GM23248 (cell line): ENCODE measurements at regions not wholly inside any gene's neighbourhood (a gene's known extent, or its start where the extent isn't known, plus 50 kb on each side); places are given as distances from the start of the nearest gene placed in this dataset.

Source experiments
- DNase-seq: peaks from one replicate; pipeline ENCODE4 v3.0.0-alpha.2; 2015
- H2AFZ ChIP-seq: fragments of 200-600 bp; sonication (generic); 2 replicates; pipeline ENCODE4 v1.6.1; 2016; ENCODE audit warnings: antibody characterized with exemption
- H3F3A ChIP-seq: fragments of 200-600 bp; sonication (generic); 2 replicates; pipeline ENCODE4 v1.6.1; 2016; ENCODE audit warnings: mild to moderate bottlenecking, antibody characterized with exemption, mixed run types; ENCODE audit not compliant: insufficient read depth
- H3K27ac ChIP-seq: fragments of 200-600 bp; sonication (generic); 2 replicates; pipeline ENCODE4 v1.5.1; 2016; ENCODE audit warnings: mild to moderate bottlenecking
- H3K27me3 ChIP-seq: fragments of 200-600 bp; sonication (generic); replicated peaks from 2 replicates; pipeline ENCODE4 v1.6.1; 2016; ENCODE audit warnings: mild to moderate bottlenecking; ENCODE audit not compliant: insufficient read depth
- H3K36me3 ChIP-seq: fragments of 200-600 bp; sonication (generic); 2 replicates; pipeline ENCODE4 v1.6.1; 2016; ENCODE audit warnings: low read depth, mild to moderate bottlenecking
- H3K4me1 ChIP-seq: fragments of 200-600 bp; sonication (generic); 2 replicates; pipeline ENCODE4 v1.6.1; 2016; ENCODE audit warnings: mild to moderate bottlenecking; ENCODE audit not compliant: insufficient read depth
- H3K4me2 ChIP-seq: fragments of 200-600 bp; sonication (generic); one replicate; pipeline ENCODE4 v1.6.1; 2016; ENCODE audit warnings: mild to moderate bottlenecking; ENCODE audit not compliant: unreplicated experiment
- H3K4me3 ChIP-seq: fragments of 200-600 bp; sonication (generic); 2 replicates; pipeline ENCODE4 v1.5.1; 2016; ENCODE audit warnings: mild to moderate bottlenecking
- H3K79me2 ChIP-seq: fragments of 200-600 bp; sonication (generic); 2 replicates; pipeline ENCODE4 v1.6.1; 2016; ENCODE audit warnings: mild to moderate bottlenecking; ENCODE audit not compliant: insufficient read depth
- H3K9ac ChIP-seq: fragments of 200-600 bp; sonication (generic); 2 replicates; pipeline ENCODE4 v1.6.1; 2016; ENCODE audit warnings: mild to moderate bottlenecking
- H3K9me2 ChIP-seq: fragments of 200-600 bp; sonication (generic); 2 replicates; pipeline ENCODE4 v1.6.1; 2016; ENCODE audit warnings: mixed run types, mild to moderate bottlenecking, moderate library complexity; ENCODE audit not compliant: insufficient read depth
- H3K9me3 ChIP-seq: fragments of 200-600 bp; sonication (generic); one replicate; pipeline ENCODE4 v1.6.1; 2017; ENCODE audit warnings: low read depth
- H4K20me1 ChIP-seq: fragments of 200-600 bp; sonication (generic); 2 replicates; pipeline ENCODE4 v1.6.0; 2016; ENCODE audit not compliant: insufficient read depth
- EZH2 ChIP-seq: fragments of 200-600 bp; sonication (generic); IDR thresholded peaks from 2 replicates; pipeline ENCODE4 v1.6.1; 2018; ENCODE audit warnings: antibody characterized with exemption, mild to moderate bottlenecking; ENCODE audit not compliant: insufficient read depth, poor library complexity, severe bottlenecking
- EZH2phosphoT487 ChIP-seq: fragments of 200-600 bp; sonication (generic); IDR thresholded peaks from 2 replicates; pipeline ENCODE4 v1.6.1; 2018; ENCODE audit warnings: antibody characterized with exemption, moderate library complexity, mild to moderate bottlenecking, low read depth; ENCODE audit not compliant: insufficient read depth
- WGBS, 2 experiments: methylation state at CpG; one replicate each; pipeline ENCODE4 v1.1.6; 2015 to 2017; ENCODE audit warnings: low lambda C conversion rate in 2 of 2, low coverage in 1 of 2; ENCODE audit errors: missing lambda C conversion rate in 2 of 2; 5-methylcytosine and 5-hydroxymethylcytosine counted together
- in situ Hi-C: fragments of 300-500 bp; cut with MboI; formaldehyde crosslinking; loops from 2 replicates; pipeline ENCODE4 v1.15.0; 2020

DNA sequence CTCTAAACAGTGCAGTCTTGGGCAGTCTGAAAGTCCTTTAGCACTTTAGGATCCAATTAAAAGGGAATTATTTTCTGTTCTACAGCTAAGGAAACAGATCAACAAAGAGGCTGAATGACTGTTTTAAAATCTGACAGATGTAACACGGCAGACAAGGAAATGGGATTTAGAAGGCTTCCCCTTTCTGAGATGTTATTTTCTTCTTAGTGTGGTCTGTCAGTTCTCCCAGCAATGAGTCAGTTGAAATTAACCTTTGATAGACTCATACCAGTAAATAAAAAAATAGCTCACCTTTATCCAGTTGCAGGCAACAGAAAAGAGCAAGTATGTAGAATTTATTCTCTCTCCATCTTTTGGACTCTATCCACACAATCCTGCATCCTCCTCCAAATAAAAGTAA is 98.1 kb downstream of the NEDD1 start:
- H3K9me3 ChIP-seq, result no peaks in the 10 kb centered on the region
- H3F3A ChIP-seq, result no peaks in the 10 kb centered on the region
- no peaks in the 10 kb centered on the region for H3K36me3 ChIP-seq
- H3K4me2 ChIP-seq, result no peak overlapping the region
- H3K4me3 ChIP-seq, result no peak overlapping the region
- no peak for DNase-seq
- H3K27ac ChIP-seq, result no peak overlapping the region
- no peaks in the 10 kb centered on the region for H3K4me1 ChIP-seq
- no peaks in the 10 kb centered on the region for H4K20me1 ChIP-seq
- 0% methylated on average over 1 of the region's 1 CpG for WGBS, 2 experiments
- no peaks in the 10 kb centered on the region for H3K9me2 ChIP-seq
- H3K9ac ChIP-seq, result no peak overlapping the region
- peaks cover 11% of the 10 kb centered on the region for H3K27me3 ChIP-seq
- in situ Hi-C loops, result loop anchor here (10.0 kb wide), 1 partner anchor 300 kb away; no protein-coding TSS in a partner anchor
- TF ChIP-seq EZH2 (no peak), EZH2phosphoT487 (no peak)
- no peaks in the 10 kb centered on the region for H3K79me2 ChIP-seq
- no peak overlapping the region for H2AFZ ChIP-seq

- TF ChIP-seq EZH2phosphoT487 (no peak), EZH2 (no peak)
- no peaks in the 10 kb centered on the region for H3K9me2 ChIP-seq
- H3K4me1 ChIP-seq, result no peaks in the 10 kb centered on the region
- 21 to 30% methylated on average over 3 of the region's 3 CpGs for WGBS, 2 experiments
- H3K27ac ChIP-seq, result no peak overlapping the region
- no peak for DNase-seq
- no peaks in the 10 kb centered on the region for H4K20me1 ChIP-seq
- H3F3A ChIP-seq, result no peaks in the 10 kb centered on the region
- no peaks in the 10 kb centered on the region for H3K36me3 ChIP-seq
- in situ Hi-C loops, result loop anchor here (10.0 kb wide), 1 partner anchor 299 kb away; no protein-coding TSS in a partner anchor
- H2AFZ ChIP-seq, result no peak overlapping the region
- no peaks in the 10 kb centered on the region for H3K9me3 ChIP-seq
- H3K27me3 ChIP-seq, result peaks cover 8% of the 10 kb centered on the region
- no peak overlapping the region for H3K4me2 ChIP-seq
- no peaks in the 10 kb centered on the region for H3K79me2 ChIP-seq
- no peak overlapping the region for H3K9ac ChIP-seq
- H3K4me3 ChIP-seq, result no peak overlapping the region
Measured at GRCh38 chr12:97005646-97006045, 98.6 kb downstream of the NEDD1 start.

DNA sequence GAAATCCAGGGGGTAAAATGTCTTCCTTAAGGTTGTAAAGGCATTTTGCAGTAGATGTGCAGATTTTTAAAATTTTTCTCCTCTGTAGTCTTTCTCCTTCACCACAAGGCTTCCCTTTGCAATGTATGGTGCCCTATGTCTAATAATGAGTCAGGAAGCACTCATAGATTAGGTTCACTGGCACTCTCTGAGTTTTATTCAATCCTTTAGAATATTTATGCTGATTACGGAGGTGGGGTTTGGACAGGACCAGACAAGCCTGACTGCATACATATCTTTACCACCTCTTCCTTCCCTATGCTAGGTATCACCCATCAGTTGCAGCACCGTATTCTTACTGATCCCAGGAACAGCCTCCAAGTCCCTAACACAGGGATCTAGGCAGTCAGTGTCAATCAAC is 99.5 kb downstream of the NEDD1 start:
- no peaks in the 10 kb centered on the region for H4K20me1 ChIP-seq
- TF ChIP-seq EZH2, result no peak
- no peak for TF ChIP-seq EZH2phosphoT487
- H3K9me2 ChIP-seq, result no peaks in the 10 kb centered on the region
- no peaks in the 10 kb centered on the region for H3K4me1 ChIP-seq
- H3K9me3 ChIP-seq, result no peaks in the 10 kb centered on the region
- no peak overlapping the region for H3K4me2 ChIP-seq
- H3K36me3 ChIP-seq, result no peaks in the 10 kb centered on the region
- WGBS, 2 experiments, result 53 to 56% methylated on average over 2 of the region's 2 CpGs
- H2AFZ ChIP-seq, result no peak overlapping the region
- H3K27me3 ChIP-seq, result peaks cover 6% of the 10 kb centered on the region
- H3K9ac ChIP-seq, result no peak overlapping the region
- H3K27ac ChIP-seq, result no peak overlapping the region
- H3F3A ChIP-seq, result no peaks in the 10 kb centered on the region
- H3K79me2 ChIP-seq, result no peaks in the 10 kb centered on the region
- no peak overlapping the region for H3K4me3 ChIP-seq
- DNase-seq, result no peak
- in situ Hi-C loops, result loop anchor here (10.0 kb wide), 1 partner anchor 298 kb away; no protein-coding TSS in a partner anchor

- no peaks in the 10 kb centered on the region for H3K27me3 ChIP-seq
- DNase-seq, result no peak
- H3K79me2 ChIP-seq, result no peaks in the 10 kb centered on the region
- H3K27ac ChIP-seq, result no peak overlapping the region
- no peak overlapping the region for H3K4me2 ChIP-seq
- no peaks in the 10 kb centered on the region for H3K9me2 ChIP-seq
- in situ Hi-C loops, result no loop called here
- H2AFZ ChIP-seq, result no peak overlapping the region
- no peaks in the 10 kb centered on the region for H3K9me3 ChIP-seq
- no peak for TF ChIP-seq EZH2phosphoT487
- no peak for TF ChIP-seq EZH2
- H4K20me1 ChIP-seq, result no peaks in the 10 kb centered on the region
- no peaks in the 10 kb centered on the region for H3K4me1 ChIP-seq
- no peak overlapping the region for H3K4me3 ChIP-seq
- 33 to 43% methylated on average over 1 of the region's 1 CpG for WGBS, 2 experiments
- H3K36me3 ChIP-seq, result no peaks in the 10 kb centered on the region
- no peak overlapping the region for H3K9ac ChIP-seq
- H3F3A ChIP-seq, result no peaks in the 10 kb centered on the region
Measured at GRCh38 chr12:97016163-97016562, 109.1 kb downstream of the NEDD1 start.

- Histone ChIP-seq H3K79me2 (no peaks in the 10 kb centered on the region), H4K20me1 (no peaks in the 10 kb centered on the region), H3K9ac (no peak overlapping the region), H3K36me3 (no peaks in the 10 kb centered on the region), H3F3A (no peaks in the 10 kb centered on the region), H3K4me1 (no peaks in the 10 kb centered on the region), H3K9me2 (no peaks in the 10 kb centered on the region), H3K4me2 (no peak overlapping the region), H2AFZ (no peak overlapping the region), H3K4me3 (no peak overlapping the region), H3K27ac (no peak overlapping the region), H3K27me3 (no peaks in the 10 kb centered on the region), H3K9me3 (no peaks in the 10 kb centered on the region)
- in situ Hi-C loops, result no loop called here
- DNase-seq, result no peak
- TF ChIP-seq EZH2phosphoT487 (no peak), EZH2 (no peak)
- 20 to 28% methylated on average over 3 of the region's 3 CpGs for WGBS, 2 experiments
Measured at GRCh38 chr12:97017213-97017612, 110.2 kb downstream of the NEDD1 start.
